Esophagus squamous epithelium (tissue), 5 donors: ENCODE measurements at regions not wholly inside any gene's neighbourhood (a gene's known extent, or its start where the extent isn't known, plus 50 kb on each side); places are given as distances from the start of the nearest gene placed in this dataset.

ENCODE experiments used
- DNase-seq: peaks from one replicate; lab custom pipeline; 2025; lab: John Stamatoyannopoulos, UW
- H3K27ac ChIP-seq, 4 donors: fragments of 200-600 bp; sonication (generic); one replicate each; pipeline ENCODE4 v1.5.1; 2016 to 2019; ENCODE audit warnings: mild to moderate bottlenecking in 1 of 4
- H3K27me3 ChIP-seq, 4 donors: fragments of 200-600 bp; sonication (generic); 1 replicate in 3 of 4; 2 replicates in 1 of 4; pipeline versions ENCODE4 v1.5.1 to v1.6.0; 2017 to 2021; ENCODE audit warnings: antibody characterized with exemption in 1 of 4
- H3K36me3 ChIP-seq, 3 donors: fragments of 200-600 bp; sonication (generic); one replicate each; pipeline ENCODE4 v1.5.1; 2016 to 2019
- H3K4me1 ChIP-seq, 3 donors: fragments of 200-600 bp; sonication (generic); one replicate each; pipeline ENCODE4 v1.5.1; 2017 to 2019
- H3K4me3 ChIP-seq, 4 donors: fragments of 200-600 bp; sonication (generic); 1 replicate in 3 of 4; 2 replicates in 1 of 4; pipeline ENCODE4 v1.5.1; 2016 to 2019; ENCODE audit warnings: mild to moderate bottlenecking in 2 of 4, moderate library complexity in 1 of 4
- H3K9me3 ChIP-seq, 3 donors: fragments of 200-600 bp; sonication (generic); one replicate each; pipeline ENCODE4 v1.5.1; 2016 to 2019
- POLR2A ChIP-seq, 4 donors: fragments of 450-650 bp; IDR thresholded peaks; one replicate each; pipeline ENCODE4 v1.6.1; 2017; ENCODE audit warnings: antibody characterized with exemption in 4 of 4, mild to moderate bottlenecking in 4 of 4, moderate library complexity in 3 of 4
- WGBS, 2 donors: methylation state at CpG; one replicate each; pipeline ENCODE4 v1.1.5; 2018; 5-methylcytosine and 5-hydroxymethylcytosine counted together
- intact Hi-C: fragments of 100-400 bp; cut with DNase I; formaldehyde crosslinking; loops from one replicate; pipeline ENCODE4 v1.15.0; 2022
- TF ChIP-seq, protein P1 (sequence below), 6 experiments: fragments of 450-650 bp in 4 of 6; fragments of 200-600 bp in 2 of 6; sonication (generic) in 2 of 6; IDR thresholded peaks; one replicate each; pipeline ENCODE4 v1.5.1; 2016 to 2019; ENCODE audit warnings: antibody characterized with exemption in 6 of 6, mild to moderate bottlenecking in 4 of 6, moderate library complexity in 4 of 6
- donor health status: DM: yes; HTN: yes; CAD: no.

DNA sequence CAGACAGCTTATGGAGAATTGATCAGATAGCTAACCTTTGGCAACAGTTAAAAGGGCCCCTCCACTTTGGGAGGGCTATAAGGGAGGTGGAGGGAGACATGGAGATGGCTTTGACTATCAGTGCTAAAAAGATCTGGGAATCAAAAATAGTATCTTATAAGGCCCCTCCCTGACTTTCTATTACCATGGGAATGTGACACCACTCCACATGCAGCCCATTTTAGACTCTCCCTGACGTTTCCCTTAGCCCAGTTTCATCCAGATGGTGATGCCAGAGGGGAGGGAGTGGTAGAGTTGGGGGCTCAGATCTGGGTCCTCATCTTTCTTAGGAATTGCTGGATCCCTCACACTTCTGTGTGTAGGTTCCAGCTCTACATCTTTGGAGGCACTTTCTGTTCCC is 200.0 kb upstream of the DTNBP1 start:
- Histone ChIP-seq H3K27me3 (no peaks in the 10 kb centered on the region), H3K4me3 (no peak overlapping the region), H3K4me1 (no peaks in the 10 kb centered on the region), H3K9me3 (no peaks in the 10 kb centered on the region), H3K27ac (no peak overlapping the region), H3K36me3 (no peaks in the 10 kb centered on the region)
- DNase-seq, result no peak
- TF ChIP-seq, protein P1, sequence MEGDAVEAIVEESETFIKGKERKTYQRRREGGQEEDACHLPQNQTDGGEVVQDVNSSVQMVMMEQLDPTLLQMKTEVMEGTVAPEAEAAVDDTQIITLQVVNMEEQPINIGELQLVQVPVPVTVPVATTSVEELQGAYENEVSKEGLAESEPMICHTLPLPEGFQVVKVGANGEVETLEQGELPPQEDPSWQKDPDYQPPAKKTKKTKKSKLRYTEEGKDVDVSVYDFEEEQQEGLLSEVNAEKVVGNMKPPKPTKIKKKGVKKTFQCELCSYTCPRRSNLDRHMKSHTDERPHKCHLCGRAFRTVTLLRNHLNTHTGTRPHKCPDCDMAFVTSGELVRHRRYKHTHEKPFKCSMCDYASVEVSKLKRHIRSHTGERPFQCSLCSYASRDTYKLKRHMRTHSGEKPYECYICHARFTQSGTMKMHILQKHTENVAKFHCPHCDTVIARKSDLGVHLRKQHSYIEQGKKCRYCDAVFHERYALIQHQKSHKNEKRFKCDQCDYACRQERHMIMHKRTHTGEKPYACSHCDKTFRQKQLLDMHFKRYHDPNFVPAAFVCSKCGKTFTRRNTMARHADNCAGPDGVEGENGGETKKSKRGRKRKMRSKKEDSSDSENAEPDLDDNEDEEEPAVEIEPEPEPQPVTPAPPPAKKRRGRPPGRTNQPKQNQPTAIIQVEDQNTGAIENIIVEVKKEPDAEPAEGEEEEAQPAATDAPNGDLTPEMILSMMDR (IDR thresholded peaks at IDR 0.05), result no peak
- no peak for TF ChIP-seq POLR2A (IDR thresholded peaks at IDR 0.05)
- intact Hi-C loops, result no loop called here
- WGBS, 2 donors, result 45 to 69% methylated on average over 1 of the region's 1 CpG

DNA sequence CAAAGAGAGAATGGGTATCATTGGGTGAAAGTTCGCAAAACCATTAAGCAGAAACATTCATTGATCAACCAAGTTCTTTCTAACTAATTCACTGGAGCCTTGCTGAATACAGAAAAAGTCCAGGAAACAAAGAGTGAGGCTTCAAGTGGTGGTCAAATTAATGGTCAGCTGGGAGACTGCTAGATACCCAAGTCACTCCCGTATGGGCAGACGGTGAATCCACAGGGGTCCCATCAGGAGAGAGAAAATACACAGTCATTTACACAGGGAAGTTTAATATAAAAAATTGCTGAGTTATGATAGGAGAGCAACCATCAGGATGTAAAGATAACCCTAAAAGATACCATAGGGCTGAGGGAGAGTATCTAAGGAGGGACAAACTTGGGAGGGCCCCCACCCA is 198.7 kb upstream of the DTNBP1 start:
- no peak for DNase-seq
- WGBS, 2 donors, result 97 to 98% methylated on average over 3 of the region's 3 CpGs

DNA sequence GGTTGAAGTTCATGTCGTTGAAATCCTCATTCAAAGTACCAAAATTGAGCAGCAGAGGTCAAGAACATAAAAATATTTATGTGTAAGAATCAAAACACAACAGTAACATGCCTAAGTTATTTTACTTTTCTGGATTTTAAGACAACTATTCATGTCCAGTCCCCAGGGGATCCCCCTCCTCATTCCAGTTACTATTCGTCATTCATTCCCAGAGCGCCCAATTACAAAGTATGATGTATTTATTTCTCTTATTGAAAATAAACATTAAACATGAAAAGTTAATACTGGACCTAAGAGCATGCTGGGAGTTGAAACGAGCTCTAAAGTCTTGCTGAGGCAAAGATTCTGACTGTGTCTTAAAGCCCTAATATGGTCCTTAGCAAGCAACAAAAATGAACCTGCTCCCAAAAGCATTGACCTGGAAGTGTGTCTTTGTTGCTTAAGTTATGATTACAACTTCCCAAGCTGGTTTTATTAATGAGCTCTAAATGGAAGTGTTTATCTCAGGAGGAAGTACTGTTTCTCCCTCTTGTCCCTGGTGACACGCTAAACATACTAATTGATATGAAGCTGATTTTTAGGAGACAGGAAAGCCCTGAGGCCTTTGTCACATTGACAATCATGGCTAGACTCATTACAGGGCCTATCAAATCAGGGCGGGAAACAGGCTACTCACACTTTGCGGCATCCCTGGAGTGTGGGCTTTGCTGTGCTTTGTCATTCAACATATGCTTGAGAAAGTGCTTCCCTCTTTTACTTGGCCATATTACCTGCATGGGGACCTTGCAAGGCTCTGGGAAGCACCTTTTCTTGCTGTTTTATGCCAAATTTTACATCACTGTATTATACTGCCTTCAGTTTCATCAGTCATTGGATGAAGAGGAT is 192.2 kb upstream of the DTNBP1 start:
- Histone ChIP-seq H3K27me3 (no peaks in the 10 kb centered on the region), H3K9me3 (no peaks in the 10 kb centered on the region), H3K4me3 (no peak overlapping the region), H3K4me1 (peaks cover 0 to 8% (median 0%) of the 10 kb centered on the region in 3 donors), H3K36me3 (no peaks in the 10 kb centered on the region), H3K27ac (no peak overlapping the region)
- WGBS, 2 donors, result 61 to 74% methylated on average over 7 of the region's 7 CpGs
- intact Hi-C loops, result no loop called here
- TF ChIP-seq POLR2A (IDR thresholded peaks at IDR 0.05), result no peak
- TF ChIP-seq, protein P1 (IDR thresholded peaks at IDR 0.05), result no peak
- DNase-seq, result no peak

More for the DNA sequence above, 198.7 kb upstream of the DTNBP1 start:
- H3K9me3 ChIP-seq, result no peaks in the 10 kb centered on the region
- TF ChIP-seq, protein P1 (IDR thresholded peaks at IDR 0.05), result no peak
- TF ChIP-seq POLR2A (IDR thresholded peaks at IDR 0.05), result no peak
- H3K36me3 ChIP-seq, result no peaks in the 10 kb centered on the region
- H3K4me3 ChIP-seq, result no peak overlapping the region
- peaks cover 0 to 1% (median 0%) of the 10 kb centered on the region in 3 donors for H3K4me1 ChIP-seq
- no peak overlapping the region for H3K27ac ChIP-seq
- intact Hi-C loops, result no loop called here
- no peaks in the 10 kb centered on the region for H3K27me3 ChIP-seq

DNA sequence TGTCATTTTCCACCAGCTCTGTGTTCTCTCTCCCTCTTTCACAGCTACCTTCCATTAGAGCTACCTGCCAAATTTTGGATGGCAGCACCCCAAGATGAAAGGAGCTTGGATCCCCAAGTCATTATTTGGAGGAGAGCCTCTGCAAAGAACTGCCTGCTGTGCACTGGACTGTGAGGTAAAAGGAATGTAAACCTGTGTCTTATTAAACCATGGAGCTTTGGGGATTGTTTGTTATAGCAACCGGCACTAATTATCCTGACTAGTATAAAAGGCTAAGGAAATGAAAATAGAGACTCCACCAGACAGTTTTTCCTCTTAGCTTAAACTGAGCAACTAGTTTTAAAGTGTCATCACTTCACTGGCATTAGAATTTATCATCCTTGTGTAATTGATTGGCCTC is 191.6 kb upstream of the DTNBP1 start:
- intact Hi-C loops, result no loop called here
- Histone ChIP-seq H3K9me3 (no peaks in the 10 kb centered on the region), H3K36me3 (no peaks in the 10 kb centered on the region), H3K4me1 (peaks cover 0 to 8% (median 0%) of the 10 kb centered on the region in 3 donors), H3K27me3 (no peaks in the 10 kb centered on the region), H3K4me3 (no peak overlapping the region), H3K27ac (no peak overlapping the region)
- no peak for DNase-seq
- TF ChIP-seq POLR2A (IDR thresholded peaks at IDR 0.05), result no peak
- TF ChIP-seq, protein P1 (IDR thresholded peaks at IDR 0.05), result no peak
- WGBS, 2 donors, result 82 to 83% methylated on average over 1 of the region's 1 CpG

DNA sequence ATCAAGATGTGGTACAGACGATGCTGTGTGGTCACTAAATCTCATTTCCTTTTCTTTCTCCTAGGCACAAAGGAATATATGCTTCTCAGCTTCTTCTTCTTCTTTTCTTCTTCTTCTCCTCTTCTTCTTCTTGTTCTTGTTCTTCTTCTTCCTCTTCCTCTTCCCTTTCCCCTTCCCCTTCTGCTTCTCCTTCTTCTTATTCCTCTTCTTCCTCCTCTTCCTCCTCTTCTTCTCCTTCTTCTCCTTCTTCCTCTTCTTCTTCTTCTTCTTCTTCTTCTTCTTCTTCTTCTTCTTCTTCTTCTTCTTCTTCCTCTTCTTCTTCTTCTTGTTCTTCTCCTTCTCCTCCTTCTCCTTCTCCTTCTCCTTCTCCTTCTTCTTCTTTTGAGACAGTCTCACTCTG is 190.4 kb upstream of the DTNBP1 start:
- Histone ChIP-seq H3K36me3 (no peaks in the 10 kb centered on the region), H3K27me3 (no peaks in the 10 kb centered on the region), H3K27ac (no peak overlapping the region), H3K4me1 (peaks cover 0 to 8% (median 0%) of the 10 kb centered on the region in 3 donors), H3K4me3 (no peak overlapping the region), H3K9me3 (no peaks in the 10 kb centered on the region)
- TF ChIP-seq, protein P1 (IDR thresholded peaks at IDR 0.05), result no peak
- no peak for DNase-seq
- WGBS, 2 donors, result 38 to 71% methylated on average over 1 of the region's 1 CpG
- intact Hi-C loops, result no loop called here
